ENCODE measurements at regions not wholly inside any gene's neighbourhood (a gene's known extent, or its start where the extent isn't known, plus 50 kb on each side); places are given as distances from the start of the nearest gene placed in this dataset.

DNA sequence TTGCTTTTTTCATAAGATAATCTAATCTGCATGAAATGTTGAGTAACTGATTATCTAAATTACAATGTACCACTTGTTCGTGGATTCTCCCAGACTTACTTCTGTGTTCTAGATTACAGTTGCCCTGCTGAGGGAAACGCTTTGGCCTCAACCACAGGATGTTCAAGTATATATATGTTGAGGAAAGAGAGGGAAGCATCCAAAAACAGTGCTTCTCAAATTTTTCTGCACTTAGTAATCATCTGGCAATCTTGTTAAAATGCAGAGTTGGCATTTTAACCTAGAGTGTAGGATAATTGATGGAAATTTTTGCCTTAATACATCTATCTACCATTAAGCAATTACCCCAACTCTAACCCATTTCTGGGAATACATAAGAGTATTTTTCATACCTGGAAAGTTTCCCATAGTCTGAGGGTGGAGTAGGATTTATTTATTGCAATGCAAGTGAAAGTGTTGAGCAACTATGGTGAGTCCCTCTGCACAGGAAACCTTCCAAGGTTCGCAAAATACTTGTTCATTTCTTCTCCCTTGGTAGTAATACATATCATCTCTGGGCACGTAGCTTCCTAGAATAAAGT, 59.6 kb upstream of the C1GALT1 start:
- DNase-seq: no peak

DNA sequence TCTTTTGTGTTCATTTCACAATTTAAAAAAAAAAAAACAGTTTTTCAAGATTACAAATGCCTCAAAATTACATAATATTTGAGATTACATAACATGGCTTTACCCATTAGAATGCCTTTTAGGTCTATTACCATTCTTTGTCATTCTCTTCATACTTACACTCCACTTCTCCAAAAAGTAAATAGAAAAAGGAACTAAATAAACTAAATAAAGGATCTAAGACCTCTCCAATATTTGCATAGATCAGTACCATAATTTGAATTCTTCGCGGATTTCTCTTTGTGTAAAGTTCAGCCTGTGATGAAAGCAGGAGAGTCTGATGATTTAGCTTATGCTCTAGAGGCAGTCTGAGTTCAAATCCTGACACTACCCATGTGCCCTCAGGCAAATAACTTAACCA, 56.4 kb upstream of the C1GALT1 start:
- no peak for DNase-seq

DNA sequence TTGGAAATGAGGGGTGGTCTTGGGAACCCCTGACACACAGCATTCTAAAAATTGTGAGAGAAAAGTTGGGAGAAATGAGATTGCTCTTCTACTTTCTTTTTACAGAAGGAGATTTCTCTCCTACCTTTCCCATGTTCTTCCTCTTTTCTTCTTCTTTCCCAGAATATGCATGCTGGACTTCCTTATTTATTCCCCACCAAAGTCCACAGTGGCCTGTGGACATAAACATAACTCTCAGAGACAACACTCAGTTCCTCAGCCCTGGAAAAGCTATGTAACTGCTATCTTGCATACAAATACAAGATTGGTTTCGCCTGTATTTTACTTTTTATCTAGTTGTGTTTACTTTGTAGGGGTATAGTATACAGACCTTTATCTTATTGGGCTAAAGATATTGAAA, 54.6 kb upstream of the C1GALT1 start:
- DNase-seq: no peak

GRCh38 chr7:7129381-7129780, 53.0 kb upstream of the C1GALT1 start:
- DNase-seq: no peak

GRCh38 chr7:7131273-7131672, 51.1 kb upstream of the C1GALT1 start:
- no peak for DNase-seq

Measured in effector CD4-positive, alpha-beta T cell (primary cell).